Mononuclear cell (primary cell): ENCODE measurements at regions not wholly inside any gene's neighbourhood (a gene's known extent, or its start where the extent isn't known, plus 50 kb on each side); places are given as distances from the start of the nearest gene placed in this dataset.
"Not testable (repeated sequence)": the region's sequence is repeated elsewhere in the genome, so short reads cannot be mapped to it uniquely, and the experiment has no call there.

Source experiments
- H3K27me3 ChIP-seq: 2 replicates; pipeline ENCODE4 v1.6.0; 2011; ENCODE audit warnings: low read length, control low read depth; ENCODE audit not compliant: insufficient read depth
- H3K4me1 ChIP-seq: 2 replicates; pipeline ENCODE4 v1.5.1; 2011; ENCODE audit warnings: mild to moderate bottlenecking, low read length, control low read depth; ENCODE audit not compliant: insufficient read depth
- H3K4me3 ChIP-seq: 2 replicates; pipeline ENCODE4 v1.5.1; 2011; ENCODE audit warnings: mild to moderate bottlenecking, low read length, moderate library complexity
- H3K9me3 ChIP-seq: 2 replicates; pipeline ENCODE4 v1.5.1; 2011; ENCODE audit warnings: low read depth, mild to moderate bottlenecking, control low read depth, low read length

DNA sequence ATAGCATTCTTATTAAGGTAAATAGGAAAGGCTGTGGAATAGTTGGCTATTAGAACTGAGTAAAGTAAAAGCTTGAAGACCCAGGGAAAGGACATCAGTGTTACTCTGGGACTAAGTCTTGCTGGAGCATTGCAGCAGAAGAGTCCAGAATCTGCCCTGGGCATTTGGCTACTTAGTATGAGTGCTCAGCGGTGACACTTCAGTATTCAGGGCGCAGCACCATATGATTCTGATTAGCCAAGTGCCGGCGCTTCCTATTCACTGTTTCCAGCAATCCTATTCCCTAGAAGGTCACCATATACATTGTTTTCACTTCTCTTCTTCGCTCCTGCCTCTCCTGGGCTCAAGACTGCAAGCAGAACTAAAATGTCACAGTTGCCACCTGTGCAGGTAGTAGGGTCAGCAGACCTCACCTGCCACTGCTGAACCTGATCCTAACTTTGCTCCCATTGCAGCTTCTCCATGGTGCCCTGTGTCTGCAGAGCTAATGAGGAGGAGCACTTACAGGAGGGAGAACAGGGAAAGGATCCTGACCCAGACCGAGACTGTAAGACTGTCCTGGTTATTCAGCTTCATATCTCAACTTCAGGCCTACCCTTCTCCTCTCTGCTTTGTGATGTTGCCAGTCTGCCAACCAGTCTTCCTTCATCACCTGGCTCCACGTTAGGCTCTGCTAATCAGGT lies 313.6 kb upstream of the PIK3R1 start:
- no peak overlapping the region for H3K4me3 ChIP-seq
- peaks cover 2% of the 10 kb centered on the region for H3K4me1 ChIP-seq
- H3K9me3 ChIP-seq = no peaks in the 10 kb centered on the region
- no peaks in the 10 kb centered on the region for H3K27me3 ChIP-seq

DNA sequence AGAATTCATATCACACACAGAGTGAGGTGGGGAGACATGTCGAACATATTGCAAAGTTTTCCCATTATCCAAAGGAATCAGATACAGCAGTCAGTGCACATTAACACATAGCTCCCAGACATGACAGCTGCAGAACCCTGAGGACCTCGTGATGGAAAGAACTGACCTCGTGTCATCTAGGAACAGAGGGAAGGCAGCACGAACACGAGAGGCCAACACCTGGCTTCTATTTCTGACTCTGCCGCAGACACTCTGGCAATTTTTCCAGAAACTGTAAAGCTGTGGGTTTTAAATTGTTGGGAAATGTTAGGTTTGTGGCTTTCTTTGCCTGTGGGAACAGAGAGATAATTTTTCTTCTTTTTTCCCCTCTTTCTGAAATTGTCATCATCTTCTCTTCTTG lies 315.0 kb upstream of the PIK3R1 start:
- no peaks in the 10 kb centered on the region for H3K9me3 ChIP-seq
- peaks cover 6% of the 10 kb centered on the region for H3K4me1 ChIP-seq
- no peak overlapping the region for H3K4me3 ChIP-seq
- H3K27me3 ChIP-seq = no peaks in the 10 kb centered on the region

DNA sequence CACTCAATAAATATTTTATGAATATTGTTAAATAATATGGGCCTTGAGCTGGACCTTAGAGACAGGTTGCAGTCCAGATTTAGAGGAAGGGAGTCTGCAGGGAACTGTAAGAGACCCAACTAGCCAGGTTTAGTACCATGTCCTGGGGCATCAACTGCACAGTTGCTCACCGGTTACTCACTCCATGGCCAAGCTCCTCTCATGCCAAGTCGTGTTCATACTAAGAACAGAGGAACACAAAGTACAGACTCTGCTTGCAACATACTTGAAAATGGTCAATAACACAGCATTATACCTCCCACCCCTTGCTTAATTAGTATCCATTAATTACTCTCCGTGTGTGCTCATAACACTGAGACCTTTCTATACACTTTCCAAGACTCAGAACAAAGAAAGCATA lies 317.6 kb upstream of the PIK3R1 start:
- Histone ChIP-seq H3K9me3 (no peaks in the 10 kb centered on the region), H3K4me3 (no peak overlapping the region), H3K27me3 (no peaks in the 10 kb centered on the region), H3K4me1 (peaks cover 6% of the 10 kb centered on the region)

DNA sequence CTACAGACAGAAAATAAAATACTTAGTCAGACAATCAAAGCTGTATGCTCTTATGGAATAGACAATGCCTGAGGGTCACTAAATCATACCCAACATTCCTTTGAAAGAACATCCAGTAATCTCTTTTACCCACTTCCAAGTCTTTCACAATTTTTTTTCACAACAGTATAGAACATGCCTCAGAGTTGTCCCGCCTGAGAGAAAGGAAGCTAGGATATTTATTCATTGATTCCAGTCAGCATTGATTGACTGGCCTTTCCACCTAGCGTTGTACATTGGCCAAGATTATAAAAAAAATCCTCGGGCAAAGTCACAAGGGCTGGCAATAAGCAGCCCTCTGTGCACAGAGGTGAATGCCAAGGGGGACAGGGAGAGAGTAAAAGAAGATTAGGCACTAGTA lies 318.1 kb upstream of the PIK3R1 start:
- no peak overlapping the region for H3K4me3 ChIP-seq
- H3K4me1 ChIP-seq = peaks cover 6% of the 10 kb centered on the region
- H3K27me3 ChIP-seq = no peaks in the 10 kb centered on the region
- H3K9me3 ChIP-seq = no peaks in the 10 kb centered on the region

DNA sequence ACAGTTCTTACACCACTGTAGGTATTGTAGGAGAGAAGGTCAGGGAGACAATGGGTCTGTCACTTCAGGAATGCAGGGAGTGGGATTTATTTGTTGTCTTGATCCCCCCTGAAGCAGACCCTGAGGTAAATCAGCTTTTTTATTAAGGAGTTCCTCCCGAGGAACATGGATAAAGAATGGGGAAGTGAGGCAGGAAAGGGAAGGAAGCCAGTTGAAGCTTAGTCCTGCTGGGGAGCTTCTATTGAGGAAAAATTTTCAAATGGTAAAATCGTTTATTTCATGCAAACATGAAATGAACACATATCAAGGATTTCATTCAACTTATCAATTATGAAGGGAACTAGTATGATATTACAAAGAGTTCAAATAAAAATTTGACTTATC lies 318.6 kb upstream of the PIK3R1 start:
- Histone ChIP-seq H3K4me3 (no peak overlapping the region), H3K27me3 (no peaks in the 10 kb centered on the region), H3K9me3 (no peaks in the 10 kb centered on the region), H3K4me1 (peaks cover 6% of the 10 kb centered on the region)

DNA sequence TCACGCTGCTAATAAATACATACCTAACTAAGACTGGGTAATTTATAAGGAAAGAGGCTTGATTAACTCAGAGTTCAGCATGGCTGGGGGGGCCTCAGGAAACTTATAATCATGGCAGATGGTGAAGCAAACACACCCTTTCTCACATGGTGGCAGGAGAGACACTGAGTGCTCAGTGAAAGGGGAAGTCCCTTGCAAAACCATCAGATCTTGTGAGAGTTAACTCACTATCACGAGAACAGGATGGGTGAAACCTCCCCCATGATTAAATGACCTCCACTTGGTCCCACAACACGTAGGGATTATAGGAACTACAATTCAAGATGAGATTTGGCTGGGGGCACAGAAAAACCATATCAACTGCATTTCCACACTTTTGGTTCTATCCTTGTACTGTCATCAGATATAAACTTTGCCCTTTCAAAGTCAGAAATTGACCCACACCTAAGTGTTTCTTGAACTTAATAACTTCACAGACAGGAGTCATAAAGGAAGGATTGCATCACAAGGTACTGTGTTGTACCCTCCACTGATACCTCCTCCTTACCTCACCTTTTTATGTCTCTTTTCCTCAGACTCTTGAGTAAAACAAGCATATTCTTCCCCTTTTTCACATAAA lies 319.1 kb upstream of the PIK3R1 start:
- Histone ChIP-seq H3K4me1 (peaks cover 6% of the 10 kb centered on the region), H3K27me3 (no peaks in the 10 kb centered on the region), H3K9me3 (no peaks in the 10 kb centered on the region), H3K4me3 (no peak overlapping the region)

DNA sequence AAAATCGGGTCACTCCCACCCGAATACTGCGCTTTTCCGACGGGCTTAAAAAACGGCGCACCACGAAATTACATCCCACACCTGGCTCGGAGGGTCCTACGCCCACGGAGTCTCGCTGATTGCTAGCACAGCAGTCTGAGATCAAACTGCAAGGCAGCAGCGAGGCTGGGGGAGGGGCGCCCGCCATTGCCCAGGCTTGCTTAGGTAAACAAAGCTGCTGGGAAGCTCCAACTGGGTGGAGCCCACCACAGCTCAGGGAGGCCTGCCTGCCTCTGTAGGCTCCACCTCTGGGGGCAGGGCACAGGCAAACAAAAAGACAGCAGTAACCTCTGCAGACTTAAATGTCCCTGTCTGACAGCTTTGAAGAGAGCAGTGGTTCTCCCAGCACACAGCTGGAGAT lies 325.7 kb upstream of the PIK3R1 start:
- not testable (repeated sequence) for H3K4me3 ChIP-seq, H3K9me3 ChIP-seq, H3K27me3 ChIP-seq

DNA sequence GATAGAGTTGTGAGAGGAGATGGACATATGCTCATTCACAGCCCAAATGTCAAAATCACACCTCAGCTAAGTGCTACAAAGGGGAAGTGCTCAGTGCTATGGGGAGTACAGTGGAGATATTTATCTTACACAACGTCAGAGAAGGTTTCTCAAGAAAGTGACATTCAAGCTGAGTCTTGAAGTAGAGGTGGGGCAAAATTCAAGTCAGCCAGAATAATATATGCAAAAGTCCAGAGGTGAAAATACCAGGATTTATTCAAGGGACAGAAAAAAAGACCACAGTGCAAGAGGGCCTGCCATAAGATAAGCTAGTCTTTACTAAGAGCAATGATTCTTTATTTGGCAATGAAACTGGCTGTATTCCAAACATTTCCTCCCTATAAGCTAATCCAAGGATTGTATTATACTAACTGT lies 327.8 kb upstream of the PIK3R1 start:
- H3K9me3 ChIP-seq = no peaks in the 10 kb centered on the region
- H3K4me3 ChIP-seq = no peak overlapping the region
- no peaks in the 10 kb centered on the region for H3K4me1 ChIP-seq
- H3K27me3 ChIP-seq = no peaks in the 10 kb centered on the region

More for the DNA sequence above, 325.7 kb upstream of the PIK3R1 start:
- not testable (repeated sequence) for H3K4me1 ChIP-seq

DNA sequence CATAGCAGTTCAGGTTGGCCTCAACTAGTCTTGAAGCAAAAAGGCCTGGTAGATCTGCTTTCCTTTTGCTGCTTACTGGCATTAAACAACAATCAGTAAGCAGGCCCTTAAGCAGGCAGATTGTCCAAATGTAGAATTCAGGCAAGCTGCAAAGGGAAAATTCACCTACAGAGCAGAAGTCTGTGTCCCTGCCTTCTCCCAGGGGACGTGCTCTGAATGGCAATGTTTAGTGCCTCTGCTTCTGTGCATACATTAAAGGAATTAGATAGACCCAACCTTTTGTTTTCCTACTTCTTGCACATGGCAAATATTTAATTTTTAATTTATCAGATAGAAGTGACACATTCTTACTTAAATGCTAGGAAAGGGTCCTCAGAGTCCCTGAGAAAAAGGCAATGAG lies 328.8 kb upstream of the PIK3R1 start:
- H3K27me3 ChIP-seq = no peaks in the 10 kb centered on the region
- no peaks in the 10 kb centered on the region for H3K9me3 ChIP-seq
- no peak overlapping the region for H3K4me3 ChIP-seq
- H3K4me1 ChIP-seq = no peaks in the 10 kb centered on the region

DNA sequence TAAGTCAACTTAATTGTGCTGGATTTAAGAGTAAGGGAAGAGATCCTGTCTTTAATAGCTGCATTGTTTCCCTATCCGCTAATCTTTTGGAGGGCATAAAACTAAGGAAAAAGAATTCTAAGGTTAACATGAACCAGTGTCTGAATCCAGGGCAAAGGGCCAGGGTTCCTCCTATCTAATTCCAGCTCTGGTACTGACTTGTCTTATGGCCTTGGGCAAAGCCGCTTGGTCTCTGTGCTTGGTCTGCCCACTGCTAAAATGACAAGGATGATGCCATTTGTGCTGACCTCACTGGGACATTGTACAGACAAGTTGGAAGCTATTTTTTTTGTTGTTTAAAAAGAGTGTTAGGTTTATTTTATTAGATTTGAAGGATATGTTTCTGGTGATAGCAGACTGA lies 334.7 kb upstream of the PIK3R1 start:
- no peaks in the 10 kb centered on the region for H3K4me1 ChIP-seq
- H3K9me3 ChIP-seq = no peaks in the 10 kb centered on the region
- no peak overlapping the region for H3K4me3 ChIP-seq
- no peaks in the 10 kb centered on the region for H3K27me3 ChIP-seq

DNA sequence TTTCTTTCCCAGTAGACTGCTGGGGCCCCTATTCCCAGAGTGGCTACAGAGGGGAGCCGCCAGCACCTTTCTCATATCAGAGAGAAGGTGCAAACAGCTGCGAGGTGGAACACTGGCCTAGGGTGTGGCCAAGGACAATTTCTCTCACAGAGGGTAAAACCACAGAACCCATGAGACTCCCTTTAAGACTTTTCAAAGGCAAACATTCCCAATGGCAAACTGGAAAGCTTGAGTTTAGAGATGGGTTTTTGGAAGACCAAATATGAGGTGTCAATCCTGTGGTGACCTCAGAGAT lies 335.1 kb upstream of the PIK3R1 start:
- Histone ChIP-seq H3K9me3 (no peaks in the 10 kb centered on the region), H3K4me3 (no peak overlapping the region), H3K4me1 (no peaks in the 10 kb centered on the region), H3K27me3 (no peaks in the 10 kb centered on the region)

DNA sequence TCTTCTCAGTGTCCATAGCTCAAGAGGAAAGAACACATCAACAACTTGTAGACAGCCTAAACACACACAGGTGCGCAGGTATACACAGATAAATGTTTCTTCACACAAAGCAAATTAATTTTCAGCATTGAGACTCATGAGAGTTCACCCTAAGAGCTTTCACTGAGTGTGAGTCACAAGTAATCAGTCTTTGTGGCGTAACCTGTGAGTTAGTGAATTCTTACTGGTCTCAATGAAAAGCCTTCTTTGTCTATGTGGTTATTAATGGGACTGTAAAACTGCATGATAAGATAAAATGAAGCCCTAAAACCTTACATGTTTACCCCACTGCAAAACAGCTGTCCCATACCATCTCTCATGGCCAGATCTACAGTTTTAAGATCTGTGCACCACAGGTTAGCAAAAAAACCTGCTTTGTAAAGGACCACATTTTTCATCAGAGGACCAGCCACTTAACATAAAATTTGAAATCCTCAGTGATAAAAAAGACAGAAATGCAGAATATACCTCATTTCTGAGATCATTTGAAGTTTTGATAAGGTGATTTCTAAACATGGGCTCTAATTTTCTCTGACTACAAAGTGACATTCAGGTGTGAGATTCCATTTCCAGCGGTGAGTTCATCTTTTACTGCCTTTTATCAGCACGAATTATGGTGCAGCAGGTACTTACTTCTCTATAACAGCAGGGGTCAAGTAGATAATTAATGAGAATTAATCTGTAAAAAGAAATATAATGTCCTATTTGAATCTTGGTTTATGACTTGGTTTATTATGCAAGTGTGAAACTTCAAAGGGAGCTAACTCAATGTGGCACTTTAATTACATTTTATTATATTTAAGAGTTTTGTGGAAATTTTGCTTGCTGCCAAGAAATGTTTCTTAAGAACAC lies 335.7 kb upstream of the PIK3R1 start:
- H3K9me3 ChIP-seq = no peaks in the 10 kb centered on the region
- H3K27me3 ChIP-seq = no peaks in the 10 kb centered on the region
- H3K4me1 ChIP-seq = no peaks in the 10 kb centered on the region
- no peak overlapping the region for H3K4me3 ChIP-seq

DNA sequence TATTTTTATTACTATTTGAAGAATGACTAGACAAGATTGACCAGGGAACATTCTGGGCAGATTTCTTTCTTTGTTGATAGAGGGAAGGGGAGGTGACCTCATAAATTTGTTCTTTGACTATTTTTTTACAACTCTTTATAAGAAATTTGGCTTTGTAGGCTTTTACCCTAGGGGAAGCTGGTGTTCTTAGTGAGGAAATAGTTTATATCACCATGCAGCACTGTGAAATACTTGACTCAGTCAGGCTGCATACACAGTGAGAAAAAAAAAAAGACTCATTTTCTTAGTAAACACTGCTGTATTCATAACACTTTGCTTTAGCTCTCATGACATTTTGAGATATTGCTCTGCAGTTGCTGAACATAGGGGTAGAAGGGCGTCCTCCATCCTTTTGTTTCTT lies 336.6 kb upstream of the PIK3R1 start:
- no peaks in the 10 kb centered on the region for H3K27me3 ChIP-seq
- H3K4me1 ChIP-seq = no peaks in the 10 kb centered on the region
- H3K9me3 ChIP-seq = no peaks in the 10 kb centered on the region
- no peak overlapping the region for H3K4me3 ChIP-seq

DNA sequence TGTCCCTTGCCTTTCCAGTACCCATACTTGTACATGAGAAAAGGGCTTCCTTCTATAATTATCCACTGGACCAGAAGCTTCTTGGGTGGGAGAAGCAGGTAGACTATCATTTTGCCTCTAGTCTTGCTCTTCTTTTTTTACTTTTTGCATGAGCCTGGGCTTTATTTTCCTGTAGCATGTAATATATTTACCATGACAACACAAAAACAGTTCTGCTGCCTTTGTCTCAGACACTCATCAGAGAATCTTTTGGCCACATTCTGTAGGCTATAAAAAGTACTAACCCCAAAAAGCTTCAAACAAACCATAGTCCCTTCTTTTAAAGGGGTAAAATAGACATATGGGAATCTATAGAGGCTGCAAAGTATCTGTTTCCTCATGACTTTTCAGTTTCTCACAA lies 339.2 kb upstream of the PIK3R1 start:
- Histone ChIP-seq H3K4me3 (no peak overlapping the region), H3K27me3 (no peaks in the 10 kb centered on the region), H3K9me3 (no peaks in the 10 kb centered on the region), H3K4me1 (no peaks in the 10 kb centered on the region)

DNA sequence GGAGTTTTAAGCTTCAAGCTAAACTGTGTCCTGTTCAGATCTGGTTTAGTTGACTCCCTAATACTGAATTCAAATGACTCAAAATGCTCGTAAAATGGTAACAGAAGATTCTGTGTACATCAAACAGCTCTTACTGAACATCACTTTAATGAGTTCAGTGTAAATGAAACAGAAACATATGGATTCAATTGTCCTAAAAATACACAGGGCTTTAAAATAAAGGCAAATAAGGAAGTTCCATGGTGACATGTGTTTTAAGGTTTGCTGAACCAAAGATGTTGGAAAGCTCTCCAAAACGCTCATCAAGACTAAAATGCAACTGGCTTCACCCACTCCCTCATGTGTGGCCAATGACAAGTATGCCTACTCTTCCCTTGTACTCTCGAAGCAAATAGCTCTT lies 340.0 kb upstream of the PIK3R1 start:
- Histone ChIP-seq H3K4me1 (no peaks in the 10 kb centered on the region), H3K4me3 (no peak overlapping the region), H3K27me3 (no peaks in the 10 kb centered on the region), H3K9me3 (no peaks in the 10 kb centered on the region)

DNA sequence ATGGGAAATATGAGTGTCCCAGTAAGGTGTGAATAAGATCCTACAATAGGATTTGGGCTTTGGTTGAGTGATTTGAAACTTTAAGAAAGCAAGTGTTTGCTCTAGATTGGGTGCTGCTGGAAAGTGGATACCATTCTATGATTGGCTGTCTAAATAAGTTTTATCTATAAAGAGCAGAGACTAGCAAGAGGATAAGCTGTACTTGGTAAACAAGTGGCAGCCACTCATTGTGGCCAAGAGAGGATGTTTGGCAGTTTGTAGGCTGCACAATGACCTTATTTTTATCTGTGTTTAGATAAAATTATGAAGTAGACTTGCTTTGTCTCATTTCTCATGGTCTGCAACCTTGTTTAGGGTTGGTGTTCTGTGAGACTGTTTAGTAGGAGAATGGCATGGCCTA lies 341.6 kb upstream of the PIK3R1 start:
- Histone ChIP-seq H3K4me3 (no peak overlapping the region), H3K4me1 (no peaks in the 10 kb centered on the region), H3K27me3 (no peaks in the 10 kb centered on the region), H3K9me3 (no peaks in the 10 kb centered on the region)
